ENCODE measurements at regions not wholly inside any gene's neighbourhood (a gene's known extent, or its start where the extent isn't known, plus 50 kb on each side); places are given as distances from the start of the nearest gene placed in this dataset.

- Histone ChIP-seq H3K27ac (ENCODE audit: low read length) (no peak overlapping the region), H3K27me3 (ENCODE audit: control insufficient read depth, insufficient read depth, low read length) (no peaks in the 10 kb centered on the region), H3K36me3 (ENCODE audit: control insufficient read depth, insufficient read depth, low read length) (no peaks in the 10 kb centered on the region), H3K4me3 (ENCODE audit: low read depth in 2 of 2, low read length in 2 of 2) (no peak overlapping the region), H3K9me3 (ENCODE audit: control insufficient read depth, insufficient read depth, low read depth, low read length) (no peaks in the 10 kb centered on the region), H3K4me1 (ENCODE audit: control insufficient read depth, insufficient read depth, low read length) (no peaks in the 10 kb centered on the region)
- no TSS peak for BruUV-seq (replicated peaks)
- DNase-seq (ENCODE audit: low read depth, low spot score) (no peak), ATAC-seq (no peak)
- intact Hi-C loops (cut with micrococcal nuclease; ENCODE audit: unreplicated experiment), result no loop called here
- CTCF ChIA-PET, result no interaction called here
- POLR2A ChIA-PET, result no interaction called here
- no peak for TF ChIP-seq POLR2AphosphoS5 (IDR thresholded peaks at IDR 0.05; ENCODE audit: low read depth, low read length)
- TF ChIP-seq TCF7L2 (IDR thresholded peaks at IDR 0.05; ENCODE audit: low read depth, low read length), result no peak
- no peak for TF ChIP-seq SIN3A (IDR thresholded peaks at IDR 0.05; ENCODE audit: borderline replicate concordance, insufficient read depth, low read depth, low read length)
- TF ChIP-seq, protein P1, sequence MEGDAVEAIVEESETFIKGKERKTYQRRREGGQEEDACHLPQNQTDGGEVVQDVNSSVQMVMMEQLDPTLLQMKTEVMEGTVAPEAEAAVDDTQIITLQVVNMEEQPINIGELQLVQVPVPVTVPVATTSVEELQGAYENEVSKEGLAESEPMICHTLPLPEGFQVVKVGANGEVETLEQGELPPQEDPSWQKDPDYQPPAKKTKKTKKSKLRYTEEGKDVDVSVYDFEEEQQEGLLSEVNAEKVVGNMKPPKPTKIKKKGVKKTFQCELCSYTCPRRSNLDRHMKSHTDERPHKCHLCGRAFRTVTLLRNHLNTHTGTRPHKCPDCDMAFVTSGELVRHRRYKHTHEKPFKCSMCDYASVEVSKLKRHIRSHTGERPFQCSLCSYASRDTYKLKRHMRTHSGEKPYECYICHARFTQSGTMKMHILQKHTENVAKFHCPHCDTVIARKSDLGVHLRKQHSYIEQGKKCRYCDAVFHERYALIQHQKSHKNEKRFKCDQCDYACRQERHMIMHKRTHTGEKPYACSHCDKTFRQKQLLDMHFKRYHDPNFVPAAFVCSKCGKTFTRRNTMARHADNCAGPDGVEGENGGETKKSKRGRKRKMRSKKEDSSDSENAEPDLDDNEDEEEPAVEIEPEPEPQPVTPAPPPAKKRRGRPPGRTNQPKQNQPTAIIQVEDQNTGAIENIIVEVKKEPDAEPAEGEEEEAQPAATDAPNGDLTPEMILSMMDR (IDR thresholded peaks at IDR 0.05), result no peak
- TF ChIP-seq REST (IDR thresholded peaks at IDR 0.05; ENCODE audit: insufficient read depth in 1 of 2, low read depth in 2 of 2, low read length in 1 of 2), result no peak
- in situ Hi-C loops (cut with HindIII; ENCODE audit: low pct_unique_long_range_greater_than_20kb, low sequenced_read_pairs), result no loop called here
These were observed 54.8 kb downstream of the NOG start for GRCh38 chr17:56648321-56648720.

- ChIA-PET POLR2A (no interaction called here), CTCF (no interaction called here)
- DNase-seq (ENCODE audit: low read depth, low spot score) (no peak), ATAC-seq (no peak)
- BruUV-seq (replicated peaks), result no TSS peak
- TF ChIP-seq TCF7L2 (IDR thresholded peaks at IDR 0.05; ENCODE audit: low read depth, low read length) (no peak), POLR2AphosphoS5 (IDR thresholded peaks at IDR 0.05; ENCODE audit: low read depth, low read length) (no peak), REST (IDR thresholded peaks at IDR 0.05; ENCODE audit: insufficient read depth in 1 of 2, low read depth in 2 of 2, low read length in 1 of 2) (no peak), SIN3A (IDR thresholded peaks at IDR 0.05; ENCODE audit: borderline replicate concordance, insufficient read depth, low read depth, low read length) (no peak)
- TF ChIP-seq, protein P1 (IDR thresholded peaks at IDR 0.05), result no peak
- intact Hi-C loops (cut with micrococcal nuclease; ENCODE audit: unreplicated experiment) (no loop called here), in situ Hi-C loops (cut with HindIII; ENCODE audit: low pct_unique_long_range_greater_than_20kb, low sequenced_read_pairs) (no loop called here)
- H3K4me3 ChIP-seq (ENCODE audit: low read depth in 2 of 2, low read length in 2 of 2), result no peak overlapping the region
- no peak overlapping the region for H3K27ac ChIP-seq (ENCODE audit: low read length)
- H3K27me3 ChIP-seq (ENCODE audit: control insufficient read depth, insufficient read depth, low read length), result no peaks in the 10 kb centered on the region
- no peaks in the 10 kb centered on the region for H3K4me1 ChIP-seq (ENCODE audit: control insufficient read depth, insufficient read depth, low read length)
- H3K9me3 ChIP-seq (ENCODE audit: control insufficient read depth, insufficient read depth, low read depth, low read length), result no peaks in the 10 kb centered on the region
- no peaks in the 10 kb centered on the region for H3K36me3 ChIP-seq (ENCODE audit: control insufficient read depth, insufficient read depth, low read length)
These were observed 55.3 kb downstream of the NOG start for GRCh38 chr17:56648806-56649205.

Measured in Panc1 (cell line).